Choroid plexus epithelial cell (primary cell): ENCODE measurements at regions not wholly inside any gene's neighbourhood (a gene's known extent, or its start where the extent isn't known, plus 50 kb on each side); places are given as distances from the start of the nearest gene placed in this dataset.
"Not testable (repeated sequence)": the region's sequence is repeated elsewhere in the genome, so short reads cannot be mapped to it uniquely, and the experiment has no call there.

Experiments
- DNase-seq: peaks from one replicate; pipeline ENCODE4 v3.0.0-alpha.2; 2010; ENCODE audit warnings: low read depth
- H3K4me3 ChIP-seq: 2 replicates; pipeline ENCODE4 v1.5.1; 2011; ENCODE audit warnings: low read depth, mild to moderate bottlenecking, control low read depth, low read length, moderate library complexity
- TF ChIP-seq, protein P1 (sequence below): conservative IDR thresholded peaks from 2 replicates; pipeline ENCODE4 v1.5.1; 2011; ENCODE audit warnings: low read depth, mild to moderate bottlenecking, control low read depth, inconsistent platforms, low read length, moderate library complexity

DNA sequence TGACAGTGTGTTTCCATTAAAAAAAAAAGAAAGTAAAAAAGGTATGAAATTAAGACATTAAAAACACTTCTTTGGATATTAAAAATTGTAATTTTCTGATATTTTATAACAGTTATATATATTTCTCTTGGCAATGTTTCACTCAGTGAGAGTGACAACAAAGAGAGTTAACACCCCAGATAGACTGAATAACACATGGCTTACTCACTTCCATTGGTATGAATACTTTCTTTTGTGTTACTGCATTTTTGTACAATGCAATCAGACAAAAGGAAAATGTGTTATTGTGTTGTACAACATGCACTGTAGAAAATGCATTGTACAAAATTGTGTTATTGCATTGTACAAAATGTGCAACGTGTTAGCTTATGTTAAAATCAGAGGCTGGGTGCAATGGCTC lies 676.6 kb upstream of the AMELY start:
- DNase-seq, H3K4me3 ChIP-seq: not testable (repeated sequence)

DNA sequence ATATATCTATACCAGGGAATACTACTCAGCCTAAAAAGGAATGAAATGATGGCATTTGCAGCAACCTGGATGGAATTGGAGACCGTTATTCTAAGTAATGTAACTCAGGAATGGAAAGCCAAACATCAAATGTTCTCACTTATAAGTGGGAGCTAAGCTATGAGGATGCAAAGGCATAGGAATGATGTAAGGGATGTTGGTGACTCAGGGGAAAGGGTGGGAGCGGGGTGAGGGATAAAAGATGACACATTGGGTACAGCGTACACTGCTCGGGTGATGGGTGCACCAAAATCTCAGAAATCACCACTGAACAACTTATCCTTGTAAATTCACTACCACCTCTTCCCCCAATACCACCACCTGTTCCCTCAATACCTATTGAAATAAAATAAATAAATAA lies 651.0 kb upstream of the AMELY start:
- no peak for DNase-seq
- TF ChIP-seq, protein P1, sequence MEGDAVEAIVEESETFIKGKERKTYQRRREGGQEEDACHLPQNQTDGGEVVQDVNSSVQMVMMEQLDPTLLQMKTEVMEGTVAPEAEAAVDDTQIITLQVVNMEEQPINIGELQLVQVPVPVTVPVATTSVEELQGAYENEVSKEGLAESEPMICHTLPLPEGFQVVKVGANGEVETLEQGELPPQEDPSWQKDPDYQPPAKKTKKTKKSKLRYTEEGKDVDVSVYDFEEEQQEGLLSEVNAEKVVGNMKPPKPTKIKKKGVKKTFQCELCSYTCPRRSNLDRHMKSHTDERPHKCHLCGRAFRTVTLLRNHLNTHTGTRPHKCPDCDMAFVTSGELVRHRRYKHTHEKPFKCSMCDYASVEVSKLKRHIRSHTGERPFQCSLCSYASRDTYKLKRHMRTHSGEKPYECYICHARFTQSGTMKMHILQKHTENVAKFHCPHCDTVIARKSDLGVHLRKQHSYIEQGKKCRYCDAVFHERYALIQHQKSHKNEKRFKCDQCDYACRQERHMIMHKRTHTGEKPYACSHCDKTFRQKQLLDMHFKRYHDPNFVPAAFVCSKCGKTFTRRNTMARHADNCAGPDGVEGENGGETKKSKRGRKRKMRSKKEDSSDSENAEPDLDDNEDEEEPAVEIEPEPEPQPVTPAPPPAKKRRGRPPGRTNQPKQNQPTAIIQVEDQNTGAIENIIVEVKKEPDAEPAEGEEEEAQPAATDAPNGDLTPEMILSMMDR, result no peak
- H3K4me3 ChIP-seq, result no peak overlapping the region

DNA sequence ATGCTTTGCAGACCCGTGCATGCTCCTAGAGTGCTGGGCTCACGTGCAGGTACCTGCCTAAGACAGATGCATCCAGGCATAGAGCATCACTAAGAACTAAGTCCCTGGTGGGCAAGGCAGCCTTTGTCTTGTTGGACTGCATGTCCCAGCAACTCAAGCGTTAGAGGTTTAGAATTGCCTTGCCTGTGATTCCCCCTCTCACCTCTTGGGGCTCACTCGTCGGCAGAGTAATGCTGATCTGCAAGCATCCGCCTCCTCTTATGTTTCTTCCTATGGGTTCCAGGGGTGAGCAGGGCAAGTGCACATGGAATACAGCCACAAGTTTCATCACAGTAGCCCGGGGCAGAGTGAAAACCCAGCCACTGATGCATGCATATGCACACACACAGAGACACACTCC lies 646.1 kb upstream of the AMELY start:
- DNase-seq, result peak; percentile 56
- TF ChIP-seq, protein P1, result peak; percentile 71
- H3K4me3 ChIP-seq, result no peak overlapping the region

DNA sequence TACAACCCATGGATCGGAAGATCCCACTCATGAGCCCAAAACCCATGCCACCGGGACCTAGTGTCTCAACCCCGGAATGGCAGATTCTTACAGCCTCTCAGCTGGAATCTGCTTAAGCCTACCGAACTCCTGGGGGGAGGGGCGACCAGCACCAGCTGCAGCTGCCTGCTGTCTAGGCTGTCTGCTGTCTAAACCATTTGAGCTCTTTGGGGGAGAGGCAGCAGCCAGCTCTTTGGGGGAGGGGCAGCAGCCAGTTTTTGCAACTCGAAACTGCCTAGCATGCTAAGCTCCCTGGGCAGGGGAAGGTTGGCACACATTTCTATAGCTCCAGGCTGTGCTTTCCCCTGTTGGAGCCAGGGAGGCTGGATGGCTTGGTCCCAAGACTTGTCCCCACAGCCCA lies 643.5 kb upstream of the AMELY start:
- no peak for DNase-seq
- TF ChIP-seq, protein P1, result no peak

DNA sequence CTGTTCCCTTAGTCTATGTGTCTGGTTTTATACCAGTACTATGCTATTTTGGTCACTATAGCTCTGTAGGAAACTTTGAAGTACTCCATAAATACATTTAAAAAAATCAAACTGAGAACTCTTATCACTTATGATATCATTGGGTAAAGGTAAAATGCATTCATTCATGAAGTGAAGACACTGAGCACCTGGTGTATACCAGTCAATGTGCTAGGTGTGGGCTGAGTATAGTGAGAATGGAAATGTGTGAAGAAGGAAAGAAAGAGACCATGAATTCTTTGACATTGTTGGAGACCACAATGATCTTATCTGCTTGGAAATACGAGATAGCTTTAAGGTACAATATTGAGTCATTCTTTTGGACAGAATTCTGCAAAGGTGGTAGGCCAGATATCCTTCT lies 633.5 kb upstream of the AMELY start:
- no peak for DNase-seq
- TF ChIP-seq, protein P1, result no peak
- H3K4me3 ChIP-seq, result no peak overlapping the region

More for the DNA sequence above, 643.5 kb upstream of the AMELY start:
- no peak overlapping the region for H3K4me3 ChIP-seq

DNA sequence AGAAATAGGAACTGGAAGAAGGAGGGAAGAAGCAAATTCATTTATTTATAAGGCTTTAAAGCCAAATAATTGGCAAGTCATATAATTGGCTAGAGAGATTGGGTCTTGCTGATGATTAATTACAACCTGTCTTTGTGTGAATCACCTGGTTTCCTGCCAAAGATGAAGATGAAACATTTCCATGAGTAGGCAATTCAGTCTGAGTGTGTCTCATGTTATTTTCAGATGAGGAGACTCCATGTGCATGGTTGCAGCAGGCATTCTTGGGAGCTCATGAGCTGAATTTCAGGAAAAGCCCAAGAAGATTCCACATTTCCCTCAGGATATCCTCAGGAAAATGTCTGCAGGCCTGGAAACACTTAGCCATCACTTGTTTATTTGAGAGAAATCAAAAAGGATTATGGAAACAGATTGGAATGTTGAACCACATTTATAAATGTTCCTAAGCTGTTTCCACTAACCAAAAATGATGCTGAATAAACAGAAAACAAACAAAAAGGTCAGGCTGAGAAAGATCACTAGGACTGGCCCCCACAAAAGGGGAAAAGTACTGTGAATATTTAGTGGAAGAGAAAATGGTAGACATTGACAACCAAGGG lies 632.7 kb upstream of the AMELY start:
- H3K4me3 ChIP-seq, result no peak overlapping the region
- TF ChIP-seq, protein P1, result no peak
- DNase-seq, result no peak

DNA sequence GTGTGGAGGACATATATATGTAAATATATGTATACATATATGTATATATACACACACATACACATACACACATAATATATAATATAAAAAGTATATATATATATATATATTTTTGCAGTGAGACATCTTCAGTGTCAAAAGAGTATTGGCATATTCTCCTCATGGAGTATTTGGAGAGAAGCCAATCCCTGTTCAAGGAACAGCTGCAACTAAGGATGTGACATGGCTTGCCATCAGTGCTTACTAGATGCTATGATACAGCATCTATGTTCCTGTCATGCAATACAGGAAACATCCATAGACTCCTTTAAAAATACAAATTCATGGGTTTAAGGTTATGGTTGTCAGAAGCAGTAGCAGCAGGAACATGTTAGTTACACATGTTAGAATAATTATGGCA lies 632.0 kb upstream of the AMELY start:
- no peak overlapping the region for H3K4me3 ChIP-seq
- DNase-seq, result no peak

More for the DNA sequence above, 632.0 kb upstream of the AMELY start:
- TF ChIP-seq, protein P1, result no peak
